Gastrocnemius medialis (tissue), 4 donors: ENCODE measurements at regions not wholly inside any gene's neighbourhood (a gene's known extent, or its start where the extent isn't known, plus 50 kb on each side); places are given as distances from the start of the nearest gene placed in this dataset.
A peak's percentile ranks its signal among the peaks of the same experiment; 100 is the strongest.
"Not testable (repeated sequence)": the region's sequence is repeated elsewhere in the genome, so short reads cannot be mapped to it uniquely, and the experiment has no call there.

Source experiments
- ATAC-seq, 2 donors: fragments of 150-250 bp; one replicate each; pipeline ENCODE4 v1.9.1; 2016
- DNase-seq, 2 donors: peaks; one replicate each; pipeline ENCODE4 v3.0.0-alpha.2; 2019
- H3K27ac ChIP-seq, 4 donors: fragments of 200-600 bp; sonication (generic); 1 replicate in 1 of 4; 2 replicates in 3 of 4; pipeline ENCODE4 v1.5.1; 2016 to 2018; ENCODE audit warnings: mild to moderate bottlenecking in 2 of 4, moderate library complexity in 1 of 4
- H3K27me3 ChIP-seq, 3 donors: fragments of 200-600 bp; sonication (generic) in 2 of 3; 1 replicate in 1 of 3; 2 replicates in 2 of 3; pipeline versions ENCODE4 v1.5.1 to v1.6.0; 2016 to 2019; ENCODE audit warnings: mild to moderate bottlenecking in 1 of 3, moderate library complexity in 1 of 3
- H3K36me3 ChIP-seq, 2 donors: fragments of 200-600 bp; sonication (generic) in 1 of 2; one replicate each; pipeline ENCODE4 v1.5.1; 2017 to 2018
- H3K4me1 ChIP-seq, 2 donors: fragments of 200-600 bp; sonication (generic) in 1 of 2; one replicate each; pipeline ENCODE4 v1.5.1; 2016 to 2017; ENCODE audit warnings: mild to moderate bottlenecking in 2 of 2
- H3K4me3 ChIP-seq, 4 donors: fragments of 200-600 bp; sonication (generic) in 3 of 4; 1 replicate in 1 of 4; 2 replicates in 3 of 4; pipeline ENCODE4 v1.5.1; 2016 to 2019; ENCODE audit warnings: mild to moderate bottlenecking in 2 of 4
- H3K9me3 ChIP-seq, 3 donors: fragments of 200-600 bp; sonication (generic) in 2 of 3; 1 replicate in 1 of 3; 2 replicates in 2 of 3; pipeline ENCODE4 v1.5.1; 2016 to 2019
- CTCF ChIP-seq, 5 experiments: fragments of 450-650 bp in 3 of 5; fragments of 200-600 bp in 2 of 5; sonication (generic) in 2 of 5; IDR thresholded peaks in 4 of 5; conservative IDR thresholded peaks in 1 of 5; 1 replicate in 4 of 5; 2 replicates in 1 of 5; pipeline ENCODE4 v1.5.1; 2016 to 2019; ENCODE audit warnings: antibody characterized with exemption in 5 of 5, mild to moderate bottlenecking in 3 of 5, moderate library complexity in 3 of 5
- POLR2A ChIP-seq, 2 donors: fragments of 450-650 bp; IDR thresholded peaks; one replicate each; pipeline ENCODE4 v1.6.1; 2017; ENCODE audit warnings: antibody characterized with exemption in 2 of 2, mild to moderate bottlenecking in 2 of 2, moderate library complexity in 2 of 2
- in situ Hi-C, 4 donors: fragments of 200-750 bp; cut with MboI; loops; one replicate each; pipeline versions ENCODE4 v1.15.0 to v1.8.0; 2017; ENCODE audit warnings: low sequenced_read_pairs in 4 of 4
- intact Hi-C: fragments of 100-400 bp; cut with DNase I; formaldehyde crosslinking; loops from one replicate; pipeline ENCODE4 v1.15.1; 2023; ENCODE audit warnings: low total_unique reads

- ATAC-seq (no peak), DNase-seq (no peak)
- intact Hi-C loops = no loop called here
- in situ Hi-C loops = loop anchor here in 2 of 4 donors (25.0 kb wide), 1 partner anchor 789 kb away; no protein-coding TSS in a partner anchor
- H3K27me3 ChIP-seq = no peaks in the 10 kb centered on the region
- H3K4me1 ChIP-seq = no peaks in the 10 kb centered on the region
- H3K4me3 ChIP-seq = no peak overlapping the region
- TF ChIP-seq POLR2A (IDR thresholded peaks at IDR 0.05) = no peak
- no peak for TF ChIP-seq CTCF (IDR thresholded peaks at IDR 0.05 in 4 of 5, conservative IDR thresholded peaks at IDR 0.05 in 1 of 5)
- no peaks in the 10 kb centered on the region for H3K9me3 ChIP-seq
- no peaks in the 10 kb centered on the region for H3K36me3 ChIP-seq
- H3K27ac ChIP-seq = no peak overlapping the region
Measured at GRCh38 chr3:34676436-34676835, 878.0 kb downstream of the PDCD6IP start.

GRCh38 chr3:34678575-34678974, 880.1 kb downstream of the PDCD6IP start:
- no peaks in the 10 kb centered on the region for H3K9me3 ChIP-seq
- H3K27ac ChIP-seq = no peak overlapping the region
- in situ Hi-C loops = loop anchor here in 2 of 4 donors (25.0 kb wide), 1 partner anchor 791 kb away; no protein-coding TSS in a partner anchor
- H3K36me3 ChIP-seq = no peaks in the 10 kb centered on the region
- no peak overlapping the region for H3K4me3 ChIP-seq
- H3K4me1 ChIP-seq = no peaks in the 10 kb centered on the region
- H3K27me3 ChIP-seq = no peaks in the 10 kb centered on the region
- DNase-seq (no peak), ATAC-seq (no peak)
- no peak for TF ChIP-seq CTCF (IDR thresholded peaks at IDR 0.05 in 4 of 5, conservative IDR thresholded peaks at IDR 0.05 in 1 of 5)
- TF ChIP-seq POLR2A (IDR thresholded peaks at IDR 0.05) = no peak
- intact Hi-C loops = no loop called here

GRCh38 chr3:34679055-34679454, 880.6 kb downstream of the PDCD6IP start:
- DNase-seq, H3K27ac ChIP-seq, ATAC-seq, H3K4me3 ChIP-seq, H3K9me3 ChIP-seq, H3K27me3 ChIP-seq, H3K36me3 ChIP-seq, intact Hi-C loops, H3K4me1 ChIP-seq: not testable (repeated sequence)
- in situ Hi-C loops = loop anchor here in 2 of 4 donors (25.0 kb wide), 1 partner anchor 792 kb away; no protein-coding TSS in a partner anchor

- Histone ChIP-seq H3K4me3 (no peak overlapping the region), H3K36me3 (no peaks in the 10 kb centered on the region), H3K4me1 (no peaks in the 10 kb centered on the region), H3K27ac (no peak overlapping the region), H3K9me3 (no peaks in the 10 kb centered on the region), H3K27me3 (no peaks in the 10 kb centered on the region)
- in situ Hi-C loops (loop anchor here in 3 of 4 donors (10.0 to 25.0 kb wide), 2 partner anchors 797 to 799 kb away; no protein-coding TSS in a partner anchor), intact Hi-C loops (loop anchor here (5.0 kb wide), 1 partner anchor 802 kb away; no protein-coding TSS in a partner anchor)
- no peak for ATAC-seq
- TF ChIP-seq CTCF (IDR thresholded peaks at IDR 0.05 in 4 of 5, conservative IDR thresholded peaks at IDR 0.05 in 1 of 5) (peak in 1 of 5 experiments; percentile 22), POLR2A (IDR thresholded peaks at IDR 0.05) (no peak)
- no peak for DNase-seq
Measured at GRCh38 chr3:34683851-34684250, 885.4 kb downstream of the PDCD6IP start.

- ATAC-seq = no peak
- H3K27ac ChIP-seq = no peak overlapping the region
- no peak for TF ChIP-seq CTCF (IDR thresholded peaks at IDR 0.05 in 4 of 5, conservative IDR thresholded peaks at IDR 0.05 in 1 of 5)
- no peak for TF ChIP-seq POLR2A (IDR thresholded peaks at IDR 0.05)
- in situ Hi-C loops = loop anchor here in 3 of 4 donors (10.0 to 25.0 kb wide), 2 partner anchors 799 to 802 kb away; no protein-coding TSS in a partner anchor
- H3K27me3 ChIP-seq = no peaks in the 10 kb centered on the region
- no peak overlapping the region for H3K4me3 ChIP-seq
- H3K4me1 ChIP-seq = no peaks in the 10 kb centered on the region
- no peaks in the 10 kb centered on the region for H3K9me3 ChIP-seq
- intact Hi-C loops = no loop called here
- no peak for DNase-seq
- no peaks in the 10 kb centered on the region for H3K36me3 ChIP-seq
Measured at GRCh38 chr3:34686541-34686940, 888.1 kb downstream of the PDCD6IP start.
